ENCODE measurements at regions not wholly inside any gene's neighbourhood (a gene's known extent, or its start where the extent isn't known, plus 50 kb on each side); places are given as distances from the start of the nearest gene placed in this dataset.

DNA sequence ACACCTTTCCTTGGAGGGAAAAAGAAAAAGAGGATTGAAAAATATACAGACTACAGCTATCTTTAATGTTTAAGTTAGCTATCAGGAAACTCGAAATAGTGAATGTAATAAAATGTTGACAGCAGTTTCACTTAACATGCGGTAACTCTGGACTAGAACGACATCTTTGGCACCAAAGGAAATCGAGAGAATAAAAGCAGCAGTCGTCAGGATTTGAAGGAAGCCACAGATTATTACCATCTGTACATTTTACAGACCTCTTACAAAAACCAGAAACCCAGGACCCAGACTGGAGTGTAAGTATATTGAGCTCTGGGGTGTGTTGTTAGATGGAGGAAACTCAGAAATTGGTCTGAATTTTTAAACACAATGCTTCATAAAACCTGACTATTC lies 51.6 kb upstream of the STOX2 start:
- no peak for DNase-seq
